NB4 (cell line): ENCODE measurements at regions not wholly inside any gene's neighbourhood (a gene's known extent, or its start where the extent isn't known, plus 50 kb on each side); places are given as distances from the start of the nearest gene placed in this dataset.

Experiments
- POLR2A ChIP-seq: IDR thresholded peaks from 2 replicates; pipeline ENCODE4 v1.6.1; 2011; ENCODE audit warnings: mild to moderate bottlenecking; ENCODE audit not compliant: insufficient read length; ENCODE audit errors: extremely low read depth
- TF ChIP-seq, protein P1 (sequence below): IDR thresholded peaks from one replicate; pipeline ENCODE4 v1.5.1; 2012; ENCODE audit warnings: low read depth, low read length

DNA sequence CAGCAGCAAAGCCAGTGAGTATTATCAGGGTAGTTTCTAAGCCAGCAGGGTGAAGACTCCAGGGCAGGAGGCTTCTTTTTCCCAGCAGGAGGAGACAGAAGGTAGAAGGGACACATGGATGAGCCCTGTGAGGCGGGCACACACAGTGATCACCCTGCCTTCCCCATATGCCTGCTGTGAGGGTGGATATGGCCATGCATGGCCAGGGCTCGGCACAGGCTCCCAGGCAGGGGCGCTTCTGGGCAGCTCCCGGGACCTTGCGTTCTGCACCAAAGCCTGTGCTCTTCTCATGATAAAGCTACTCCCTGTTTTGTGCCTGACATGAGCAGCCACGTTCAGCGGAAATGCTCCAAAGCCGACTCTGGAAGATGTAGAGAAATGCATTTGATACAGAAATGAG lies 807.2 kb downstream of the TYW1 start:
- TF ChIP-seq, protein P1, sequence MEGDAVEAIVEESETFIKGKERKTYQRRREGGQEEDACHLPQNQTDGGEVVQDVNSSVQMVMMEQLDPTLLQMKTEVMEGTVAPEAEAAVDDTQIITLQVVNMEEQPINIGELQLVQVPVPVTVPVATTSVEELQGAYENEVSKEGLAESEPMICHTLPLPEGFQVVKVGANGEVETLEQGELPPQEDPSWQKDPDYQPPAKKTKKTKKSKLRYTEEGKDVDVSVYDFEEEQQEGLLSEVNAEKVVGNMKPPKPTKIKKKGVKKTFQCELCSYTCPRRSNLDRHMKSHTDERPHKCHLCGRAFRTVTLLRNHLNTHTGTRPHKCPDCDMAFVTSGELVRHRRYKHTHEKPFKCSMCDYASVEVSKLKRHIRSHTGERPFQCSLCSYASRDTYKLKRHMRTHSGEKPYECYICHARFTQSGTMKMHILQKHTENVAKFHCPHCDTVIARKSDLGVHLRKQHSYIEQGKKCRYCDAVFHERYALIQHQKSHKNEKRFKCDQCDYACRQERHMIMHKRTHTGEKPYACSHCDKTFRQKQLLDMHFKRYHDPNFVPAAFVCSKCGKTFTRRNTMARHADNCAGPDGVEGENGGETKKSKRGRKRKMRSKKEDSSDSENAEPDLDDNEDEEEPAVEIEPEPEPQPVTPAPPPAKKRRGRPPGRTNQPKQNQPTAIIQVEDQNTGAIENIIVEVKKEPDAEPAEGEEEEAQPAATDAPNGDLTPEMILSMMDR: no peak
- TF ChIP-seq POLR2A: no peak
